Endothelial cell of umbilical vein (primary cell): ENCODE measurements at regions not wholly inside any gene's neighbourhood (a gene's known extent, or its start where the extent isn't known, plus 50 kb on each side); places are given as distances from the start of the nearest gene placed in this dataset.

Experiments used
- BruUV-seq: library from RNA; stranded (reverse); fragments of 400-500 nt; replicated peaks from 2 replicates; lab custom pipeline; 2021; lab: Mats Ljungman, UMichigan
- CTCF ChIA-PET: fragments of 300-600, 350-600 bp; sonication (Branson Sonifier 250); formaldehyde crosslinking; loops from one replicate; lab custom pipeline; 2021; ENCODE audit warnings: antibody characterized with exemption, inconsistent platforms; lab: Charles Lee
- POLR2A ChIA-PET: fragments of 300-600, 350-600 bp; sonication (Branson Sonifier 250); formaldehyde crosslinking; loops from one replicate; lab custom pipeline; 2021; ENCODE audit warnings: antibody characterized with exemption, inconsistent platforms; lab: Charles Lee
- DNase-seq: peaks from one replicate; pipeline ENCODE4 v3.0.0-alpha.2; 2011; ENCODE audit warnings: low read depth, low spot score
- FAIRE-seq: peaks from 2 replicates; lab custom pipeline; 2011; peaks lifted over from hg19 to GRCh38; lab: Jason Lieb, UNC
- H2AFZ ChIP-seq: 2 replicates; pipeline ENCODE4 v1.6.0; 2012; ENCODE audit warnings: low read depth, low read length, control low read depth, inconsistent platforms
- H3K27ac ChIP-seq: 2 replicates; pipeline ENCODE4 v1.5.1; 2011; ENCODE audit warnings: low read depth, mild to moderate bottlenecking, control low read depth, low read length, moderate library complexity; ENCODE audit not compliant: insufficient read depth
- H3K27me3 ChIP-seq, 2 experiments: 2 replicates each; pipeline versions ENCODE4 v1.6.0 to v1.6.1; 2011; ENCODE audit warnings: low read length in 2 of 2, mixed read lengths in 1 of 2; ENCODE audit not compliant: control insufficient read depth in 2 of 2, insufficient read depth in 2 of 2
- H3K36me3 ChIP-seq, 2 experiments: 2 replicates in 1 of 2; 3 replicates in 1 of 2; pipeline ENCODE4 v1.5.1; 2011; ENCODE audit warnings: low read length in 2 of 2, mild to moderate bottlenecking in 1 of 2, moderate library complexity in 1 of 2; ENCODE audit not compliant: control insufficient read depth in 2 of 2, insufficient read depth in 2 of 2; ENCODE audit errors: extremely low read depth in 1 of 2
- H3K4me1 ChIP-seq: 3 replicates; pipeline ENCODE4 v1.5.1; 2011; ENCODE audit warnings: mild to moderate bottlenecking, low read length; ENCODE audit not compliant: control insufficient read depth, insufficient read depth; ENCODE audit errors: extremely low read depth
- H3K4me2 ChIP-seq: 2 replicates; pipeline ENCODE4 v1.6.1; 2011; ENCODE audit warnings: low read length, control low read depth, mixed read lengths; ENCODE audit not compliant: insufficient read depth
- H3K4me3 ChIP-seq, 3 experiments: fragments of 200-600 bp in 1 of 3; sonication (generic), shearing (Covaris generic) in 1 of 3; replicated peaks in 1 of 3; 2 replicates each; pipeline ENCODE4 v1.5.1; 2011 to 2016; ENCODE audit warnings: control low read depth in 3 of 3, low read length in 3 of 3, mild to moderate bottlenecking in 2 of 3, inconsistent platforms in 1 of 3, low read depth in 1 of 3, moderate library complexity in 1 of 3; ENCODE audit not compliant: insufficient read depth in 1 of 3
- H3K79me2 ChIP-seq: 2 replicates; pipeline ENCODE4 v1.6.0; 2012; ENCODE audit warnings: low read length, inconsistent platforms; ENCODE audit not compliant: control insufficient read depth, insufficient read depth
- H3K9ac ChIP-seq: replicated peaks from 2 replicates; pipeline ENCODE3; 2011; ENCODE audit warnings: low read length, control low read depth; ENCODE audit not compliant: insufficient read depth; ENCODE audit errors: extremely low read depth
- H3K9me1 ChIP-seq: replicated peaks from 3 replicates; pipeline ENCODE4 v1.6.0; 2011; ENCODE audit warnings: mild to moderate bottlenecking, low read length; ENCODE audit not compliant: control insufficient read depth, insufficient read depth; ENCODE audit errors: extremely low read depth
- H3K9me3 ChIP-seq: replicated peaks from 2 replicates; pipeline ENCODE4 v1.5.1; 2012; ENCODE audit warnings: low read length, inconsistent platforms; ENCODE audit not compliant: control insufficient read depth, insufficient read depth
- H4K20me1 ChIP-seq: replicated peaks from 2 replicates; pipeline ENCODE3; 2011; ENCODE audit warnings: mild to moderate bottlenecking, low read length; ENCODE audit not compliant: control insufficient read depth, insufficient read depth; ENCODE audit errors: extremely low read depth
- CTCF ChIP-seq, 2 donors: IDR thresholded peaks; 1 replicate in 1 of 2; 2 replicates in 1 of 2; pipeline ENCODE4 v1.5.1; 2011; ENCODE audit warnings: low read length in 2 of 2, mild to moderate bottlenecking in 2 of 2, moderate library complexity in 2 of 2, control low read depth in 1 of 2, inconsistent platforms in 1 of 2, low read depth in 1 of 2; ENCODE audit not compliant: insufficient read depth in 1 of 2; ENCODE audit errors: extremely low read depth in 1 of 2
- EZH2 ChIP-seq: IDR thresholded peaks from 2 replicates; pipeline ENCODE4 v1.6.1; 2012; ENCODE audit warnings: borderline replicate concordance, low read depth, mild to moderate bottlenecking, moderate library complexity, low read length, inconsistent platforms; ENCODE audit not compliant: severe bottlenecking
- FOS ChIP-seq: IDR thresholded peaks from 2 replicates; pipeline ENCODE4 v1.6.1; 2011; ENCODE audit warnings: mild to moderate bottlenecking, low read length, moderate library complexity, borderline replicate concordance; ENCODE audit not compliant: insufficient read depth
- GATA2 ChIP-seq: IDR thresholded peaks from 2 replicates; pipeline ENCODE4 v1.7.0; 2011; ENCODE audit warnings: low read depth, mild to moderate bottlenecking, moderate library complexity, mixed read lengths, low read length; ENCODE audit not compliant: insufficient read length, insufficient read depth
- MYC ChIP-seq: IDR thresholded peaks from one replicate; pipeline ENCODE4 v1.6.1; 2011; ENCODE audit warnings: mild to moderate bottlenecking, low read depth, low read length
- POLR2A ChIP-seq: IDR thresholded peaks from 2 replicates; pipeline ENCODE4 v1.6.1; 2012; ENCODE audit warnings: low read depth, mild to moderate bottlenecking, control low read depth, low read length
- dilution Hi-C: fragments of 300-500 bp; cut with MboI; formaldehyde crosslinking; loops from one replicate; pipeline ENCODE4 v1.15.0; 2019; ENCODE audit warnings: low sequenced_read_pairs; ENCODE audit not compliant: extremely low pct_ligation_motif_present
- intact Hi-C: fragments of 100-400 bp; cut with micrococcal nuclease; formaldehyde crosslinking; loops from one replicate; pipeline ENCODE4 v1.10.0; 2022

DNA sequence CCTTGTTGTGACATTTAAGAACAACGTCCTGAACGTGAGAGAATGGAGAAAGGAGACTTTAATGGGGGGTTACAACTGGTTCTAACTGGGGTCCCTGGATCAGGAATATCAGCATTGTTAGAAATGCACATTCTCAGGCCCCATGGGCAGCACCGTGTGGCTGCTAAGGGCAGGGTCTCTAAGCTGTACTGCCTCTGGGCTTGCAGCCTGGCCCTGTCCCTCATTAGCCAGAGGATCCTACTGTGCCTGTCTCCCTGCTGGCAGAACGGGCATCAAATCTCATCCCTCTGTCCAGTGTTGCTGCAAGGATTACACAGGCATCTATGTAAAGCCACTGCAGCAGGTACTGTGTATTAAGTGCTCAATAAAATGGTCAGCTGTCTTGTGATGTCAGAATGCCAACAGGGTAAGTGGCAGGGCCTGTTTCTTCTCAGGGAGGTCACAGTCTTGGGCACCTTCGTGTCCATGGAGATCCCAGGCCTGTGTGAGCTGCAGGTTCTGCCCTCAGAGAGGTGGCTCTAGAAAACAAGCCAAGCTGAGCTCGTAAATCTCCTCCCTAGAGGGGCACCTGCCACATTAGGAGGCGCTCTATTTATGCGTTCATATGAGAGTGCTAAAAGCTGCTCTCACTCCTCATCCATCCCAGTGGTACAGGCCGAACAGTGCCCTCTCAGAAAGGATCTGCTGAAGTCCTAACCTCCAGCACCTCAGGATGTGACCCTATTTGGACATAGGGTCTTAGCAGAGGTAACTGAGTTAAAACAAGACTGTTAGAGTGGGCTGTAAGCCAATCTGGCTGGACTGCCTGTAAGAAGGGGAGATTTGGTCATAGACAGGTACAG is 210.5 kb downstream of the GADD45G start:
- intact Hi-C loops: loop anchor here (2.0 to 10.0 kb wide), 2 partner anchors 82 to 500 kb away; partner anchors contain the start of genes CKS2 and SECISBP2
- TF ChIP-seq FOS: no peak
- TF ChIP-seq EZH2: no peak
- no peak for TF ChIP-seq GATA2
- TF ChIP-seq MYC: no peak

GRCh38 chr9:89815903-89816573 is 211.2 kb downstream of the GADD45G start:
- Histone ChIP-seq H3K9me1 (no peaks in the 10 kb centered on the region), H3K4me1 (peaks cover 15% of the 10 kb centered on the region), H3K9ac (no peak overlapping the region), H3K4me3 (no peak overlapping the region), H3K79me2 (no peaks in the 10 kb centered on the region), H3K36me3 (no peaks in the 10 kb centered on the region), H4K20me1 (no peaks in the 10 kb centered on the region), H2AFZ (no peak overlapping the region), H3K4me2 (no peak overlapping the region), H3K27me3 (no peaks in the 10 kb centered on the region), H3K27ac (no peak overlapping the region), H3K9me3 (no peaks in the 10 kb centered on the region)
- TF ChIP-seq CTCF (IDR thresholded peaks at IDR 0.05; ENCODE audit: extremely low read depth in 1 of 2, insufficient read depth in 1 of 2, low read depth in 1 of 2, low read length in 2 of 2): no peak
- TF ChIP-seq POLR2A: no peak
- TF ChIP-seq FOS: no peak
- TF ChIP-seq EZH2: no peak
- POLR2A ChIA-PET: no interaction called here
- BruUV-seq: no TSS peak
- FAIRE-seq (no peak), DNase-seq (no peak)
- dilution Hi-C loops (no loop called here), intact Hi-C loops (loop anchor here (2.0 to 10.0 kb wide), 2 partner anchors 83 to 501 kb away; partner anchors contain the start of genes CKS2 and SECISBP2)
- CTCF ChIA-PET: interaction anchor here (2.0 kb wide), 1 partner anchor 213 kb away, joined by 9 read pairs; no protein-coding TSS in a partner anchor

More for the DNA sequence above, 210.5 kb downstream of the GADD45G start:
- H2AFZ ChIP-seq: peak overlapping the region; percentile 80
- H3K79me2 ChIP-seq: no peaks in the 10 kb centered on the region
- H3K27ac ChIP-seq: peak overlapping the region; percentile 42
- FAIRE-seq: no peak
- H3K9ac ChIP-seq: no peak overlapping the region
- ChIA-PET CTCF (interaction anchor here (1.2 to 2.0 kb wide), 2 partner anchors 212 kb away, joined by 6 to 9 read pairs; no protein-coding TSS in a partner anchor), POLR2A (no interaction called here)
- dilution Hi-C loops: no loop called here
- DNase-seq: no peak
- H3K4me1 ChIP-seq: peaks cover 15% of the 10 kb centered on the region
- H3K36me3 ChIP-seq: no peaks in the 10 kb centered on the region
- no peaks in the 10 kb centered on the region for H3K9me1 ChIP-seq
- no TSS peak for BruUV-seq
- H3K9me3 ChIP-seq: no peaks in the 10 kb centered on the region
- H3K27me3 ChIP-seq: no peaks in the 10 kb centered on the region
- no peak overlapping the region for H3K4me3 ChIP-seq
- peak overlapping the region; percentile 18 for H3K4me2 ChIP-seq
- H4K20me1 ChIP-seq: no peaks in the 10 kb centered on the region
